HG03342 (cell line): ENCODE measurements at regions not wholly inside any gene's neighbourhood (a gene's known extent, or its start where the extent isn't known, plus 50 kb on each side); places are given as distances from the start of the nearest gene placed in this dataset.

ENCODE experiments used
- ATAC-seq: cut with Tn5 transposase; IDR thresholded peaks from one replicate; pipeline ENCODE4 v1.9.1; 2021; ENCODE audit warnings: mild to moderate bottlenecking, moderate library complexity; ENCODE audit not compliant: unreplicated experiment

DNA sequence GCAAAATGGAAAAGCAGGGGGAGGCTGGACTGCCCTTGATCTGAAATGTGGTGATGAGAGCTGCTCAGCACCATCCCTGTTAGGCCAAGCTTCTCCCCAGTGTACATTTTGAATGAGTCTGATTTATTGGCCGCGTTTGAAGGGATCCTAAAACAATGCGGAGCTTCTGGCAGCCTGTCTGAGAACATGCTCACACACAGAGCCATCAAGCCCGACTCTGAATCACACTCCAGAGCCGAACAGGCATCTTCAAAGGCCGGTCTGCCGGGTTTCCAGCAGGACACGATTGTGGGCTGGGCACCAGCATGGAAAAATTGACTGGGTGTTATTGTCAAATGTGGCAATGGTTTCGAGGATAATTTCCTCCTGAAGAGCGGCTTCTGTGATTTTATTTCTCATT is 235.9 kb downstream of the TFAP2C start:
- no peak for ATAC-seq

DNA sequence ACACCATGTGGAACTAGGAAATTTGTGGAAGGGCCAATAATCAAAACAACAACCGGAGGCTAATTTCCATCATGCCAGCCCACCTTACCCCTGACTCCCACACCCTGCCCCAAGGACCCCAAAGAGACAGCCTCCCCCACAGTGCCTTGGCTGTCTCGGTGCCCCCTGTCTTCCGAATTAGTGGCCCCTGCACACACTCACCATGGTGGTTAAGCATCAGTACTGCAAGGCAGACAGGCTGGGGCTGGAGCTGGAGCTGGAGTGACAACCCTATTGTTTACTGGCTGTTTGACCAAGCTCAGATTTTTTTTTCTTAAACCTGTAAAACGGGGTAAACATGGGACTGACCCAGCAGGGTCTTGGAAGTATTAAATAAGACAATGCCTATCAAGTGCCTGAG is 238.0 kb downstream of the TFAP2C start:
- ATAC-seq: no peak

DNA sequence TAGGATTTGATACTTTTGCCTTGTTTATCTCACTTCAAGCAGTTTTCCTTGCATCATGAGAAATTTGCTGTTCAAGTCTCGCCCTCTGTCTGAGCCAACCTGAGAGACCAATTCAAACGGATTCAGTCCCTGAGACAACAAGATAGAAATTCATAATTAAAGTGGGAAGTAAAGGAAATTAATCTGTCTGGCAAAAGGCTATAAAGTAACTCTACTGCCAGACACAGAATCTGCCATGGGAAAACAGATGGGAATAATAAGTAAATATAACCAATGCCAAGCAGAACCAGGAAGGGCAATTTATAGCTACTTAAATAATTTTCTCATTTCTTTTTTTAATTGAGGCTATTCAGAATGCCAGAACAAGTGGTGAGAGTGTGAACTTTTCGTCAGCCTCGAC is 239.6 kb downstream of the TFAP2C start:
- ATAC-seq: no peak

DNA sequence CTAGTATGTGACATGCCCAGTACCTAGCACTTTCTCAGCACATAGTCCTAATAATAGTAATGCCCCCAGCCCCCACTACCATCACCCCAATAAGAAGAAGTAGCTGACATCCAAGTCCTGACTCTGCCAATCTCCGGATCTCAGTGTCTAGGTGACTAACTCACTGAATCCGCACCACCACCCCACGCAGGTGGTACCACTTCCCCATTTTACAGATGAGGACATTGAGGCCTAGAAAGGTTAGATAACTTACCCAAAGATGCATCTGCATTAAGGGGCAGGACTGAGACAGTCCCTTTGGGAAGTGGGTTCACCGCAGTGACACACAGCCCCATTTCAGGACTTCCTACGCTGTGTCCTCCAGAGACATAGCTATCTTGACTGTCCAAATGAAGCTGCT is 241.2 kb downstream of the TFAP2C start:
- no peak for ATAC-seq

DNA sequence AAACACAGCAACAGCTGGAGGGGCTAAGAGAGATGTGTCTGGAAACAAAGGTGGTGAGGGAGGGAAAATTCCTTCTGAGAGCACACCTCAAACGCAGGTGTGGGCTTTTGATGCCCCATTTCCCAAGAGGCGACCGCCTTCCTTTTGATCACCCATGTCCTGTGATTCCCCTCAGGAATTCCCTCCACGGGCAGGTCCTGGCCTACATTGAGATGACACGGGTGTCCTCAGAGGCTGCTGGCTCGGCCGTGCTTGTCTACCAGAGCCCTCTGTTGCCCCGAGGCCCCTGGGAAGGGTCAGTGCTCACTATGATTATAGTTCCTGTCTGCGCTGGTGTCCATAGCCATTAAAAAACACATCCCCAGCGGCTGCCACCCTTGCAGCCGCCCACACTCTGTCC is 242.6 kb downstream of the TFAP2C start:
- no peak for ATAC-seq

DNA sequence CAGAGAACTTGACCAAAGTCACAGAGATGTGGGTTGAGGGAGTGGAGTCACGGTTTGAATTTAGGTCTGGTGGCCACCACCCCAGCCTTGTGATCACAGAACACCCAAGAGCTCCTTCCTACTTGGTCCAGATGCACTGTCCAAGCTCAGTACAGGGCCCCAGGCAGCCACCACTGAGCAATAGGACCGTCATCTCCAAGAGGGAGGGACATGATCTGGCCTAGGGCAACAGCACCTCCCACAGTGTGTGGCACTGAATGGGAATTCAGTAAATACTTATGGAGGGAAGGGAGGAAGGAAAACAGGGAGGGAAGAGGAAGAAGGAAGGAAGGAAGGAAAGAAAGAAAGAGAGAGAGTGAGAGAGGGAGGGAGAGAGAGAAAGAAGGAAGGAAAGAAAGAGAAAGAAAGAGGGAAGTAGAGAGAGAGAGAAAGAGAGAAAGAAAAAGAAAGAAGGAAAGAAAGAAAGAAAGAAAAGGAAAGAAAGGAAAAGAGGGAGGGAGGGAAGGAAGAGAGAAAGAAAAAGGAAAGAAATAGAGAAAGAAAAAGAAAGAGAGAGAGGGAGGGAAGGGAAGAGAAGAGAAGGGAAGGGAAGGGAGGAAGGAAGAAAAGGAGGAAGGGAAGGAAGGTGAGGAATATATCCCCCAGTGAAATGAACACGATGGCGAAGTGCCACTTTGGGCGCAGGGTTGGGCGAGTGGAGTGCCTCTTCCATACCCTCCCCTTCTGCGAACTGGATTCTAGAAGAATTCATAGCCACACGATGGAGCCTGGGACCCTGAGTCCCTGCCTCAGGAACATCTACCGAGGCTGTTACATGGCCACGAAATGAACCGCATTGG is 243.7 kb downstream of the TFAP2C start:
- no peak for ATAC-seq

DNA sequence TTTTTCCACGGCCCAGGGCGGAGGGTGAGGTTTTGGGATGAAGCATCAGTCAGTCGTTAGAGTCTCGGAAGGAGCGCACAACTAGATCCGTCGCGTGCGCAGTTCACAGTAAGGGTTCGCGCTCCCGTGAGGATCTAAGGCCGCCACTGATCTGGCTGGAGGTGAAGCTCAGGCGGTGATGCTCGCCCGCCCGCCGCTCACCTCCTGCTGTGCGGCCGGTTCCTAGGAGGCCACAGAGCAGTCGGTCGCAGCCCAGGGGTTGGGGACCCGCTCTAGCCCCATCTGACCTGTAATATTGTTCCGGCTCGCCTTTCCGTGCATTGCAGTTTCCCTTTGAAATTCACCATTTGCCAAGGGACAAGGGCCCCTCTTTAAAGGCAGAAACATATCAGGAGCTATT is 244.7 kb downstream of the TFAP2C start:
- ATAC-seq: no peak

DNA sequence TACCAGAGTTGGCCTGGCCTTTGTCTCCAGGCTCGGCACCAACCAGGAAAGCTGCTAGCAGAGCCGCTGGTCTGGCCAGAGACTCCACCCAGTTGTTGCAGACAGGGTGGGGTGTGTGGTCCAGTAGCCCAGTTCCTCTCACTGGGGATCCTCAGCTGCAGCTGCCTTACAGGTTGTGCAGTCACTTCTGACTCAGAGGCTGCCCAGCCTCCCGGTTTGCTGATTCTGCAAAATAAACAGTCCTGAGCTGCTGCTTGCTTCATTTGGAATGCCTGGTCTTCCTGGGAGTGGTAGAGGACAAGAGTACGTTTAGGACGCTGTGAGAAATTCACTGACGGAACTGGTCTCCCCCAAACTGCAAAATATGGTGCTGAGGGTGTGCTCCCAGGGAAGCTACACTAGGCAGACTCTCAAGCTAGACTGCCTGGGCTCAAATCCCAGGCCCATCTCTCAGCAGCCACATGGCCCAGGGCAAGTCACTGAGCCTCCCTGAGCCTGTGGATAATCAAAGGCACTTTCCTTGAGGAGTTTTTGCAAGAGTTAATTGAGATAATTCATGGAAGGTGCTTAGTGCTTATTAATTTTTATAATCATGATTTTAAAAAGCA is 246.1 kb downstream of the TFAP2C start:
- ATAC-seq: no peak

DNA sequence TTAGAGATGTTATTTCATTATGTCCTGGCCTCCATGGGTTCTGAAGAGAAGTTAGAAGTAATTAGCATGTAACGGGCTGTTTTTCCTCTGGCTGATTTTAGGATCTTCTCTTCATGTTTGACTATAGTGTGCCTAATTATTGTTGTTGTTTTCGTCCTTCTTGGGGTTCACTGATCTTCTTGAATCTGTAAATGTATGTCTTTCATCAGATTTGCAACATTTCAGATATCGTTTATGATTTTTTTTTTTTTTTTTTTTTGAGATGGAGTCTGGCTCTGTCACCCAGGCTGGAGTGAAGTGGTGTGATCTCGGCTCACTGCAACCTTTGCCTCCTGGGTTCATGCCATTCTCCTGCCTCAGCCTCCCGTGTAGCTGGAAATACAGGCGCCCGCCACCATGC is 246.7 kb downstream of the TFAP2C start:
- no peak for ATAC-seq

DNA sequence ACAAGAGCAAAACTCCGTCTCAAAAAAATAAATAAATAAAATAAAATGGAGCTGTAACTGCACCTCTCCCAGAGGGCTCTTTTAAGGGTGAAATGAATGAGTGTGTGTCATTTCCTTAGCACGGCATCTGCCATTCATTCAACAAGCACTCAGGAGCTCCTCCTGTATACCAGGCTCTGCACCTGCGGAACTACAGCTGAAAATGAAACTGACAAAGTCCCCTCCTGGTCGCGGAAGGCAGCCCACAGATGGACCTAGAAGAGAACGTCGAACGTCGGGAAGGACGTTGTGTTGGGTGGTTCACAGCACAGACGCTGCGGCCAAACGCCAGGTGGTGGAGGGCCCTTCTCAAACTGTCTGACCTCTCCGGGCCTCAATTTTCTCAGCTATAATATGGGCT is 256.4 kb downstream of the TFAP2C start:
- ATAC-seq: no peak

DNA sequence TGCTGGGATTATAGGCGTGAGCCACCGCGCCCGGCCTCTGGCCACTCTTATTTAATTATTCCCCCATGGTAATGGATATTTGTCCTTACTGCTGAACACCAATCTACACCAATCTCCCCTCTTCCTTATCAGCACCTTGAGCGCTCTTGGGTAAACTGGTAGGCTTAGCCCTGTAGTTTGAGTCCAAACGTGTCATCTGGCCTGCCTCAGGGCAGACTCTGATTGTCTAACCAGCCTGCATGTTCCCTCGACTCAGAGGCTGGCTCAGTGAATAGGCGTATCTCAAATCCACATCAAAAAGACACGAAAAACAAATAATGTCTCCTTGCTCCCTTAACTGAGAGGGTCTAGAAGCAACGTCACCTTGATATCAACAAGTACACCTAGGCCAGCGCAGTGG is 260.9 kb downstream of the TFAP2C start:
- ATAC-seq: no peak

DNA sequence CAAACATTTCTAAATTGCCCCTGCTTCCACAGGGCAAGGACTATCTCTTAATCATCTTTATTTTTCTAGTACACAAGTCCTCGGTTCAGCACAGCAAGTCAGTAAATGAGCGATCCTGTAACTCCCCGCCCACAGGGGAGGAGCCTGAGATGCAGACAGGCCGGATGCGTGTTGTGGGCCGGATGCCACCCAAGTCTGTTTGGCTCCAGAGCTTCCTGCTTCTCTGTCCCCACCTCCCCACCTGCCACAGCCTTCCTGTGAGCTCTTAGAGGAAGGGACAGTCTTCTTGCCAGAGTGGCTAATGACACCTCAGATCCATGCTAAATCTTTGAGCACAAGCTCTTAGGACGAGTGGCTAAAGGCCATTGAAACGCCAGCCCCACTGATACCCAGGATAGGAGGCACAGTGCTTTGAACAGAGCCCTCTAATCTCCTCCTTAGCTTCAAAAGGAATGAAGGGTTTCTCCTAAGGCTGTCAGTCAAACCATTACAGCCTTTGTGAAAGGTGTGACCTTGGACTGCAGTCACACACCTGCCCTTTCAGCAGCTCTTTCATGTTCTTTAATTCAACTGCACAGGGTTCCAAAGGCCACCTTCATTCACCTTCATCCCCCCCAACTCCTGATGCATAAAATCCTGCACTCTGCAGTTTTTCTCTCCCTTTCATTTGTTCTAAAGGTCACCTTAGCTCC is 264.3 kb downstream of the TFAP2C start:
- ATAC-seq: no peak

DNA sequence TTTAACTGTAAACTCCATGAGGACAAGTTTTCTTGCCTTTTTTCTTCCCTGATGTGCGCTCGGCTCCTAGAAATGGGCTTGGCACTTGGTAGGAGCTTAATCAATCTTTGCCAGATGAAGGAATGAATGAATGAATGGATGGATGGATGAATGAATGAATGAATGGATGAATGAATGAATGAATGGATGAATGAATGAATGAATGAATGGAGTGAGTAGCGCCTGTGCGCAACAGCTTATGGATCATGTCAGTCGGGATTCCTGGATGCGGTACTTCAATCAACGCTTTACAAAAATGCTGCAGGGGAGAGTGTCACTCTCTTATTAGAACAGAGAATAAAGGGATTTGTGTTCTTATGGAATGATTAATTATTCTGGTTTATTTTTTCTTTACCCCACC is 267.3 kb downstream of the TFAP2C start:
- ATAC-seq: no peak

DNA sequence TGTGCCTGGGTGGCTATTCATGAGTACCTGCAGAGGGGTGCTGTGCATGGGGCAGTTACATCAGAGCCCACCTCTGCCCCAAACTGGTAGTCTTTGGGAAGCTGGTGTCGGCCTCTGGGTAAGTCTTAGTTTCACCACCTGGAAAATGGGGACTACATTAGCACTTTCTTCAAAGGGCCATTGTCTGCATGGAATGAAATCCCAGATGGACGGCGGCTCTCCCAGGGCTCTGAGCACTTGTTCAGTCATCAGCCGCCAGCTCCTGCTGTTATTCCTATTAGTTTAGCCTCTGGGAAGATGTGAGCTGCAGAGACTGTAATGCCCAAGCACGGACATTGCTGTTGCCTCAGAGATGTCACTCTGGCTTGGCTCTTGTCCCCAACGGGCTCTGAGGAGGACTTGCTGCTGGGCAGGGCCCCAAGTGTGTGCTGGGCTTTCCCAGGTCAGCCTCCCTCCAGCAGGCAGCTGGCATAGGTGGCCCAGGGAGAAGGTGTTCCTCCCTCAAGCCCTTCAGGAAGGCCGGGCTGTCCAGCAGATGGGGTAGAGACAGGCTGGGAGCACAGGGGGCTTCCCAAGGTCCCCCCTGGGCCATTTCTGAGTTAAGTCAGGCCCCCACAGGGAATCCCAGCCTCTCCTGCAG is 268.3 kb downstream of the TFAP2C start:
- no peak for ATAC-seq

DNA sequence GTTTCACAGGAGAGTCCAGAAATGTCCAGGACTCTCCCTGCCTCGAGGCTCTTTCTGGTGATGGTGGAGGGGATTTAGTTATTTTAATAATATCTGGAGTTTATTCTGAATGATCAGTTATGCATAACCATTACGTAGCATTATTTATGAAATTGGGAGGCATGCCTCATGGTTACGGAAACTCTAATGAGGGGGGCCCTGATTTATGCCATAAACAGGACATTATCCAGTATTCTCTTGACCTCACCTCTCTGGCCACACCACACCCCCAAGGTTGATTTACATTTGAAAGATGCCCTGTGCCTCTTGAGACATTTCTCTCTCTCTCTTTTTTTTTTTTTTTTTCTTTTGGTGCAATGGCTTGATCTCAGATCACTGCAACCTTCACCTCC is 268.8 kb downstream of the TFAP2C start:
- no peak for ATAC-seq

DNA sequence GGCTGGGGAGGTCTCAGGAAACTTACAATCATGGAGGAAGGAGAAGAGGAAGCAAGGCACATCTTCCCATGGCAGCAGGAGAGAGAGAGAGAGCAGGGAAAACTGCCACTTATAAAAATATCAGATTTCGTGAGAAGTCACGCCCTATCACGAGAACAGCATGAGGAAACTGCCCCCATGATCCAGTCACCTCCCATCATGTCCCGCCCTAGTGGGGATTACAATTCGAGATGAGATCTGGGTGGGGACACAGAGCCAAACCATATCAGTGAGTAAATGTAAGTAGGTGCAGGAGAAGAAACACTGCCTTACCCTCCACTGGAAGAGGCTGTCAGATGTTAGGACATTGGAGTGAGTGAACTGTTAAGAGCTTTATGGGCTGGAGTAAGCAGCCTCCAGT is 270.4 kb downstream of the TFAP2C start:
- ATAC-seq: no peak

DNA sequence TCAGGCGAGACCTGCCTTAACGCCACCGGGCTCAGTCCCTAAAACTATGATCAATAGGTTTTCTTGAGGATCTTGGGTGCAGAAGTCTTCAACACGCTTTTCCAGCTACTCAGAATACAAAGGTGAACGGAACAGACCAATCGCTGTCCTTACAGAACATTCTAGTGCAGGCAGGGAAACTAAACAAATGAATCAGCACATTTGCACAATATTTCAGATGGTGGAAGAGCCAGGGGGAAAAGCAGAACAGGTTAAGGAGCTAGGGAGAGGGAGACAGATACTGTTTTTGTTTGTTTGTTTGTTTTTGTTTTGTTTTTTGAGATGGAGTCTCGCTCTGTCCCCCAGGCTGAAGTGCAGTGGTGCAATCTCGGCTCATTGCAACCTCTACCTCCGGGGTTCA is 271.1 kb downstream of the TFAP2C start:
- no peak for ATAC-seq

DNA sequence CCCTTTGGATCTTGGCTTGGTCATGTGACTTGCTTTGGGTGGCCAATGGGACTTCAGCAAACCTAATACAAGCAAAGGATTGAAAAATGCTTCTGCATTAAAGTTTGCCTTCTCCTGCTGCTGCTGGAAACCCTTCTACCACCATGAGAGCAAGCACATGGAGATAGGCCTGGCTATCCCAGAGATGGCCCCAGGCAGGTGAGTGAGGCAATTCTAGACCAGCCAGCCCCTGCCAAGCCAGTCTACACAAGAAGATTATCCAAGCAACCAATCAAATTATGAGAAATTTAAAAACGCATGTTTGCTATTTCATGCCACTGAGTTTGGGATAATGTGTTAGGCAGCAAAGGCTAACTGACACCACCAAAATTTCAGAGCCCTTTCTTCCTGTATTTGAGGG is 274.3 kb downstream of the TFAP2C start:
- ATAC-seq: no peak

DNA sequence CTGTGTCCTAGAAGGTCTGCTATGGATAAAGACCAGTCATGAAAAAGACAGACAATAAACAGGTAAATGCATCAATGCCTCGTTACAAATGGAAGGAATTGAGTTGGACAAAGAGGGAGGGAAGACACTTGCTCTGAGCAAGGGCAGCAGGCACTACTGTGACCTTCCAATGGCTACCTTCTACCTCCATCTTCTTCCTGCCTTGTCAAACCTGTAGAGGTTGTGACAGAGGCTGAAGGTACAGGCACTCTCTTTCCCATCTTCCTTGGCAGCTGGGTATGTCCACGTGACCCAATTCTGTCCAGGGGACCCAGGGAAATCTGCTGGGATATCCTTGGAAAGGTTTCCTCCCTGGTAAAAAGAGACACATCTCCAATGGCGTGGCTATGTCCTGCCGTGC is 274.8 kb downstream of the TFAP2C start:
- no peak for ATAC-seq

DNA sequence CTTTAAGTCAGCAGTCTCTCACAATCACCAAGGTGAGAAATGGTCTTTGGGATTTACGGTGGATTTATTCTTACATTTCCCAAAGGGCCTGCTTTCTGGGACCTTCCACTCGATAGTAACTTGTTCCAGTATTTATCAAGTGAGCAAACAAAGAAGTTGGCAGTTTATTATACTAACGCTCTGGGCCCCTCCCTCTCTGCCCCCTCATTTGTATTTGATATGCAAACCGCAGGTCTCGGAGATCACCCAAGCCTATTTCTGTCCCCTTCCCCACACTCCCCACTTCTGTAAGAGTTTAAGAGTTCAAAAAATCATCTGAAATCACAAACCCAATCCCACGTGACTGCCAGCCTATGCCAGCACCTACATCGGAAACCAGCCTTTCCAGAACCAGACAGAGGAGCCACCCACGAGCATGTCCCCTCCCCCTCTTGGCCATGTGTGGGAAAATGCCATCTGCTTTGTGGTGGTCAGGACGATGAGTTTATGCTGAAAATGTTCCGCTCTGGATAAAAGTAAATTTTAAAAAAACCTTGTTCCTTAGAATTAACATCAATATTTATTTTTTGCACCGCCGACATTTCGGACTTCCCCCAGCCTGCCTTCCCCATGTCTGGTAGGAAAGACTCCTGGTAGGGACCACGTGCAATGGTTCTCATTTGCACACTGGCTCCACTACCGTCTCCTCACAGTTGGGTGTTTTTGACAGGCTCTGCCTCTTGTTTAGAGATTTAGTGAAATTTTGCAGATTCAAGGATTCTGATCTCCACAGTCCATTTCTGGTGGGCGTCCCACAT is 281.0 kb downstream of the TFAP2C start:
- no peak for ATAC-seq

DNA sequence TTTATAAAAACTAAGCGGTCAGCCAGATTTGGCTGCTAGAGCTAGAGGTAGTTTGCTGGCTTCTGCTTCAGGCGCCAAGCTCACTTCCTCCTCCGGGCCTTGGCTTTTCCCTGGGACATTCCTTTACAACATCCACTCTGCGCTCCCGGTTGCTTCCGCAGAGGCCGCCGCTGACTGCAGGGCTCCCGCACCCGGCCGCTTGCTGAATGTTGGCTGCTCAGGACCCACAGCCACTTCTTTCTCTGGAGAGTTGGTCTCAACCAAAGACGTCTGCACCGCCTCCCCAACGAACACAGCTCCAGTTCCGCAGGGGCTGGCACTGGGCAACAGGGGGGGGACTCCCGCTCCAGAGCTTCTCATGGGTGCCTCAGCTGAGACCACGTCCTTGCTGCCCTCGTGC is 282.8 kb downstream of the TFAP2C start:
- no peak for ATAC-seq
